ENCODE measurements at regions not wholly inside any gene's neighbourhood (a gene's known extent, or its start where the extent isn't known, plus 50 kb on each side); places are given as distances from the start of the nearest gene placed in this dataset.

- POLR2A ChIA-PET = no interaction called here
- Histone ChIP-seq H3K27me3 (replicated peaks in 1 of 2; ENCODE audit: control insufficient read depth in 2 of 2, insufficient read depth in 2 of 2, low read length in 1 of 2) (no peaks in the 10 kb centered on the region), H3K4me3 (no peak overlapping the region), H4K20me1 (ENCODE audit: control insufficient read depth, insufficient read depth) (no peaks in the 10 kb centered on the region), H3K9ac (ENCODE audit: control insufficient read depth, insufficient read depth, low read length) (no peak overlapping the region), H3K4me1 (ENCODE audit: control insufficient read depth, insufficient read depth, low read length) (no peaks in the 10 kb centered on the region), H3K27ac (ENCODE audit: control insufficient read depth, insufficient read depth) (no peak overlapping the region), H3K79me2 (ENCODE audit: control insufficient read depth, insufficient read depth, low read length) (no peaks in the 10 kb centered on the region), H3K4me2 (ENCODE audit: control insufficient read depth, insufficient read depth) (no peak overlapping the region), H2AFZ (ENCODE audit: control insufficient read depth, low read depth, low read length) (no peak overlapping the region), H3K9me3 (replicated peaks; ENCODE audit: control insufficient read depth, insufficient read depth, low read length) (no peaks in the 10 kb centered on the region), H3K36me3 (ENCODE audit: control insufficient read depth in 2 of 2, insufficient read depth in 2 of 2, low read length in 1 of 2) (no peaks in the 10 kb centered on the region)
- intact Hi-C loops (cut with micrococcal nuclease; ENCODE audit: unreplicated experiment) = no loop called here
- BruUV-seq (replicated peaks) = no TSS peak
- CTCF ChIA-PET = interaction anchor here (0.7 kb wide), 1 partner anchor 91 kb away, joined by 3 read pairs; no protein-coding TSS in a partner anchor
- TF ChIP-seq YBX1 (IDR thresholded peaks at IDR 0.05) (no peak), LARP7 (IDR thresholded peaks at IDR 0.05) (no peak), NFXL1 (IDR thresholded peaks at IDR 0.05; ENCODE audit: borderline replicate concordance) (no peak), BRCA1 (IDR thresholded peaks at IDR 0.05; ENCODE audit: low read depth, low read length) (no peak), HDGF (IDR thresholded peaks at IDR 0.05) (no peak), ZNF24 (IDR thresholded peaks at IDR 0.05) (no peak), TCF7 (IDR thresholded peaks at IDR 0.05; ENCODE audit: borderline replicate concordance) (no peak), ATF3 (IDR thresholded peaks at IDR 0.05; ENCODE audit: borderline replicate concordance, extremely low read depth, low read depth, low read length) (no peak)
- TF ChIP-seq, protein P1, sequence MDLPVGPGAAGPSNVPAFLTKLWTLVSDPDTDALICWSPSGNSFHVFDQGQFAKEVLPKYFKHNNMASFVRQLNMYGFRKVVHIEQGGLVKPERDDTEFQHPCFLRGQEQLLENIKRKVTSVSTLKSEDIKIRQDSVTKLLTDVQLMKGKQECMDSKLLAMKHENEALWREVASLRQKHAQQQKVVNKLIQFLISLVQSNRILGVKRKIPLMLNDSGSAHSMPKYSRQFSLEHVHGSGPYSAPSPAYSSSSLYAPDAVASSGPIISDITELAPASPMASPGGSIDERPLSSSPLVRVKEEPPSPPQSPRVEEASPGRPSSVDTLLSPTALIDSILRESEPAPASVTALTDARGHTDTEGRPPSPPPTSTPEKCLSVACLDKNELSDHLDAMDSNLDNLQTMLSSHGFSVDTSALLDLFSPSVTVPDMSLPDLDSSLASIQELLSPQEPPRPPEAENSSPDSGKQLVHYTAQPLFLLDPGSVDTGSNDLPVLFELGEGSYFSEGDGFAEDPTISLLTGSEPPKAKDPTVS (IDR thresholded peaks at IDR 0.05; ENCODE audit: low read depth, low read length) = no peak
- SMC1A ChIA-PET (ENCODE audit: uncharacterized antibody, unreplicated experiment) = interaction anchor here (1.5 to 2.1 kb wide), 2 partner anchors 11 to 50 kb away, joined by 4 to 7 read pairs; no protein-coding TSS in a partner anchor
- DNase-seq (ENCODE audit: low read depth, low spot score) (no peak), FAIRE-seq (no peak), ATAC-seq (no peak)
- RAD21 ChIA-PET (ENCODE audit: unreplicated experiment) = interaction anchor here (0.7 kb wide), 1 partner anchor 41 kb away, joined by 3 read pairs; no protein-coding TSS in a partner anchor
- 37% methylated on average over 4 of the region's 4 CpGs for WGBS (ENCODE audit: insufficient coverage, insufficient replicate concordance, low lambda C conversion rate, missing lambda C conversion rate)
- in situ Hi-C loops (cut with MboI) = no loop called here
Observed at GRCh38 chr5:82862711-82863110, 214.5 kb downstream of the TMEM167A start.

Measured in GM12878 (cell line).